DND-41 (cell line): ENCODE measurements at regions not wholly inside any gene's neighbourhood (a gene's known extent, or its start where the extent isn't known, plus 50 kb on each side); places are given as distances from the start of the nearest gene placed in this dataset.

Experiments used
- ATAC-seq: fragments of 200-7000 bp; cut with Tn5 transposase; 3 replicates; pipeline ENCODE4 v1.9.1; 2021; ENCODE audit warnings: low read depth; ENCODE audit not compliant: insufficient read depth
- DNase-seq: peaks from one replicate; pipeline ENCODE4 v3.0.0-alpha.2; 2020
- H2AFZ ChIP-seq: 2 replicates; pipeline ENCODE4 v1.6.0; 2012; ENCODE audit warnings: low read depth, low read length
- H3K27ac ChIP-seq: 2 replicates; pipeline ENCODE4 v1.5.1; 2012; ENCODE audit warnings: low read length, inconsistent platforms
- H3K27me3 ChIP-seq: fragments of 200-600 bp; sonication (generic); 2 replicates; pipeline ENCODE4 v1.6.0; 2012; ENCODE audit warnings: low read length, mild to moderate bottlenecking, inconsistent platforms; ENCODE audit not compliant: insufficient read depth, poor library complexity
- H3K36me3 ChIP-seq: 2 replicates; pipeline ENCODE4 v1.5.1; 2012; ENCODE audit warnings: low read length, inconsistent platforms; ENCODE audit not compliant: insufficient read depth
- H3K4me1 ChIP-seq: 2 replicates; pipeline ENCODE4 v1.5.1; 2012; ENCODE audit warnings: mild to moderate bottlenecking, low read length; ENCODE audit not compliant: insufficient read depth
- H3K4me2 ChIP-seq: 2 replicates; pipeline ENCODE4 v1.6.0; 2012; ENCODE audit warnings: mild to moderate bottlenecking, moderate library complexity, low read length, inconsistent platforms; ENCODE audit not compliant: insufficient read depth
- H3K4me3 ChIP-seq, 2 experiments: fragments of 200-600 bp in 1 of 2; shearing (Covaris generic) in 1 of 2; 2 replicates each; pipeline ENCODE4 v1.5.1; 2012 to 2016; ENCODE audit warnings: inconsistent platforms in 2 of 2, low read length in 2 of 2, mild to moderate bottlenecking in 2 of 2, low read depth in 1 of 2, moderate library complexity in 1 of 2
- H3K79me2 ChIP-seq: 2 replicates; pipeline ENCODE4 v1.6.0; 2012; ENCODE audit warnings: low read length, inconsistent platforms; ENCODE audit not compliant: insufficient read depth
- H3K9ac ChIP-seq: 2 replicates; pipeline ENCODE4 v1.6.0; 2012; ENCODE audit warnings: low read depth, mild to moderate bottlenecking, inconsistent platforms, low read length, moderate library complexity
- H3K9me3 ChIP-seq: 2 replicates; pipeline ENCODE4 v1.5.1; 2012; ENCODE audit warnings: low read length, moderate library complexity, mild to moderate bottlenecking, inconsistent platforms; ENCODE audit not compliant: insufficient read depth, severe bottlenecking
- H4K20me1 ChIP-seq: 2 replicates; pipeline ENCODE4 v1.6.0; 2012; ENCODE audit warnings: low read length; ENCODE audit not compliant: insufficient read depth
- EZH2 ChIP-seq: IDR thresholded peaks from 3 replicates; pipeline ENCODE4 v1.6.1; 2012; ENCODE audit warnings: borderline replicate concordance, low read depth, mild to moderate bottlenecking, moderate library complexity, low read length, inconsistent platforms; ENCODE audit not compliant: severe bottlenecking
- TF ChIP-seq, protein P1 (sequence below): IDR thresholded peaks from 2 replicates; pipeline ENCODE4 v1.5.1; 2012; ENCODE audit warnings: borderline replicate concordance, low read length, moderate library complexity, mild to moderate bottlenecking; ENCODE audit not compliant: poor library complexity, severe bottlenecking; ENCODE audit errors: extremely low read depth

DNA sequence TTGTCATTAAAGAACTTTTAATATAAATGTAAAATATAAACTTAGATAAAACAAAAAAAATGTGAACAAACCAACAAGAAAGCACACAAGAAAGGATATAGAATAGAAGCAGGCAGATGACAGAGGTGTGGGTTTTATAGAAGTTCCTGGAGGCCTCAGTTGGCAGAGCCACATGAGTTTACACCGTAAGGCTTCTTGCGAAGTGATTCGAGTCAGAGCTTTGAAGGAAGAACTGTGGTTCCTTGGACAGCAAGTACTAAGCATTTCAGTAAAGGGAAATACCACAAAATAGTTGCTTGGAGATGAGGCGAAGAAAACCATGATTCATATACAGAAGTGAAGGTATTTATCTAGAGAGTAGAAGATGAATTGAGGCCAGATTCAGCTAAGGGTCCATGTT is 207.9 kb upstream of the EYA4 start:
- no peaks in the 10 kb centered on the region for H3K9me3 ChIP-seq
- H2AFZ ChIP-seq: no peak overlapping the region
- H3K27me3 ChIP-seq: no peaks in the 10 kb centered on the region
- H3K9ac ChIP-seq: no peak overlapping the region
- no peaks in the 10 kb centered on the region for H4K20me1 ChIP-seq
- H3K4me3 ChIP-seq: no peak overlapping the region
- no peaks in the 10 kb centered on the region for H3K79me2 ChIP-seq
- H3K27ac ChIP-seq: no peak overlapping the region
- ATAC-seq: no peak
- no peaks in the 10 kb centered on the region for H3K4me1 ChIP-seq
- H3K4me2 ChIP-seq: no peak overlapping the region
- TF ChIP-seq, protein P1, sequence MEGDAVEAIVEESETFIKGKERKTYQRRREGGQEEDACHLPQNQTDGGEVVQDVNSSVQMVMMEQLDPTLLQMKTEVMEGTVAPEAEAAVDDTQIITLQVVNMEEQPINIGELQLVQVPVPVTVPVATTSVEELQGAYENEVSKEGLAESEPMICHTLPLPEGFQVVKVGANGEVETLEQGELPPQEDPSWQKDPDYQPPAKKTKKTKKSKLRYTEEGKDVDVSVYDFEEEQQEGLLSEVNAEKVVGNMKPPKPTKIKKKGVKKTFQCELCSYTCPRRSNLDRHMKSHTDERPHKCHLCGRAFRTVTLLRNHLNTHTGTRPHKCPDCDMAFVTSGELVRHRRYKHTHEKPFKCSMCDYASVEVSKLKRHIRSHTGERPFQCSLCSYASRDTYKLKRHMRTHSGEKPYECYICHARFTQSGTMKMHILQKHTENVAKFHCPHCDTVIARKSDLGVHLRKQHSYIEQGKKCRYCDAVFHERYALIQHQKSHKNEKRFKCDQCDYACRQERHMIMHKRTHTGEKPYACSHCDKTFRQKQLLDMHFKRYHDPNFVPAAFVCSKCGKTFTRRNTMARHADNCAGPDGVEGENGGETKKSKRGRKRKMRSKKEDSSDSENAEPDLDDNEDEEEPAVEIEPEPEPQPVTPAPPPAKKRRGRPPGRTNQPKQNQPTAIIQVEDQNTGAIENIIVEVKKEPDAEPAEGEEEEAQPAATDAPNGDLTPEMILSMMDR: no peak
- no peak for TF ChIP-seq EZH2
- H3K36me3 ChIP-seq: no peaks in the 10 kb centered on the region
- DNase-seq: no peak

DNA sequence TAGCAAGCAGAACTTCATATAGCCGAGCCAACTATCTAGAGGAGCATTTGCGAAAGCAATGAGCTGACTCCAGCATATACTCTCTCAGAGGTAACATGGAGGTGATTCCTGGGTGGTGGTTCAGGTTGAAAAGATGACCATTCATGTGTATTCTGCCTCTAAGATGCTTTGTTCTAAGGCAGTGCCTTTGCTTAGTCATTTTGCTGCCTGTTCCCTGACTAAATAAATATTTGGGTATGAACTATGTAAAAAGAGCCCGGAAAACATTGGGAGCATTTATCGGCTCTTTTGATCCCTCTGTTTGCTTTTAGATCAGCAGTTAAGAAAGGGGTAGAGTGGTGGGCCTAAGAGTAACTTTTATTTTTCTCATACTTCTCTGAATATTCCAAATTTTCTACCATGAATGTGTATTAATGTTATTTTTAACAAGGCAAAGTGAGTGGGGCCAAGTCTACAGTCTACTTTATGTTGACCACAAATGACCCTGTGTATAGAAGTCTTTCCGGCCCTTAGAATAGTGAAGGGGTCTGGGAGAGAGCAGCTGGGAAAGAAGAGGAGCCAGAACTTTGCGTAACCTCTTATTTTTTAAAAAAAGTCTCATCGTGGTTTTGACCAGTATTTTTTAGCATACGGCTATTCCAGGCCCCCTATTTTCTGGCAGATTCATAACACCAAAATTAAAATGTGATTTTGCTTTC is 206.5 kb upstream of the EYA4 start:
- no peak for DNase-seq
- Histone ChIP-seq H3K79me2 (no peaks in the 10 kb centered on the region), H3K27ac (no peak overlapping the region), H3K4me3 (no peak overlapping the region), H3K4me2 (no peak overlapping the region), H3K9me3 (no peaks in the 10 kb centered on the region), H4K20me1 (no peaks in the 10 kb centered on the region), H3K27me3 (no peaks in the 10 kb centered on the region), H3K4me1 (no peaks in the 10 kb centered on the region), H3K36me3 (no peaks in the 10 kb centered on the region), H3K9ac (no peak overlapping the region), H2AFZ (no peak overlapping the region)
- no peak for TF ChIP-seq EZH2
- TF ChIP-seq, protein P1: no peak
- no peak for ATAC-seq

DNA sequence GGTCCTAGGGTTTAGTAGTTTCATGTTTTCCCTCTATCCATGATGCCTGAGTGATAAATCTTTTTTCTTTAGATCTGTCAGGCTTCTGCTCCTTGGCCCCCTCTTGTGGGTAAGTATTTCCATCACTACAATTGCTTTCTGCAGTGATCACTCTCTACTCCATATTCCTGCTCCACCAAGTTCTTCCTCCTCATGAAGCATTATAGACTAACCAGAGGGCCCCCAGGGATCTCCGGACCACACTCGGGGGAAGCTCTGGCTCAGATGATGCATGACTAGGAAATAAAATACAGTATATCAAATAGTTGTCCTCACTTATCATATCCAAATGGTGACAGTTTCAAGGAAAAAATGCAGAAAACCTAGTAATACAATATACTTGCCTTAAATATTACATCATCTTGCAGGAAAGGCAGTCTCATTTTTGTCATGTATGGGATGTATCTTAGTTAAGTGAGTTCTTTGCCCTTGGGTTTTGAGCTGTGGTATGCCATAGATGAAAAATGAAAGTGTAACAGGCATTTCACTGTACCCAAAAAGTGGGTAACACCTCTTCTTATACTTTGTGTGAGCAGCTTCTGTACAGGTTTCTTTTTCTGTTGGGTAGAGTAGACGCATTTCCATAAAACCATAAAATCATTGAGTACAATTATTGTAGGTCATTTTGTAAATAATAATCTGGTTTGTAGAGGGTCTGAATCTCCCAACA is 200.9 kb upstream of the EYA4 start:
- Histone ChIP-seq H3K27ac (no peak overlapping the region), H3K4me3 (no peak overlapping the region), H3K9me3 (no peaks in the 10 kb centered on the region), H3K9ac (no peak overlapping the region), H3K4me2 (no peak overlapping the region), H3K36me3 (no peaks in the 10 kb centered on the region), H3K4me1 (no peaks in the 10 kb centered on the region), H3K27me3 (no peaks in the 10 kb centered on the region), H2AFZ (no peak overlapping the region), H3K79me2 (no peaks in the 10 kb centered on the region), H4K20me1 (no peaks in the 10 kb centered on the region)
- DNase-seq: no peak
- ATAC-seq: no peak
- TF ChIP-seq EZH2: no peak
- TF ChIP-seq, protein P1: peak; percentile 27
